ENCODE measurements at regions not wholly inside any gene's neighbourhood (a gene's known extent, or its start where the extent isn't known, plus 50 kb on each side); places are given as distances from the start of the nearest gene placed in this dataset.

DNA sequence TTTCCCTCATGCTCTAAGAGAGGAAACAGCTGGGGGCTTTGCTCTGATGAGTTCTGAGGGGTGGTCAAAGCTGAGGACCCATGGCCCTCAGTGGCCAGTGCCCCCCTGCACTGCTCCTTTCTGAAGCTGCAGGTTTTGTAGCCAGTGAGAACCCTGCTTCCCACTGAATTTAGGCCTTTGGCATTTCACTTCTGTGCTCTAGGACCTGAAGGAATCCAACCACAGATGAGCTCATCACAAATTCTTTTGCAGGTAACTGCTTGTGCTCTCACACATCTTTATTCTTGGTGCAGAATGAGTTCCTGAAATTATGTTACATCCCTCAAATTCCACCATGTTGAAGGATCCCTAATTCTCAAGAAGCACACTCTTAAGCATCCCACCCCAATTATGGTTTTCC is 248.7 kb upstream of the IRF2BP2 start (continued):
- no peak for TF ChIP-seq EZH2 (IDR thresholded peaks at IDR 0.05; ENCODE audit: borderline replicate concordance, insufficient read depth, low read length, poor library complexity, severe bottlenecking)
- no peak for TF ChIP-seq MXI1 (conservative IDR thresholded peaks at IDR 0.05; ENCODE audit: poor library complexity, severe bottlenecking)

DNA sequence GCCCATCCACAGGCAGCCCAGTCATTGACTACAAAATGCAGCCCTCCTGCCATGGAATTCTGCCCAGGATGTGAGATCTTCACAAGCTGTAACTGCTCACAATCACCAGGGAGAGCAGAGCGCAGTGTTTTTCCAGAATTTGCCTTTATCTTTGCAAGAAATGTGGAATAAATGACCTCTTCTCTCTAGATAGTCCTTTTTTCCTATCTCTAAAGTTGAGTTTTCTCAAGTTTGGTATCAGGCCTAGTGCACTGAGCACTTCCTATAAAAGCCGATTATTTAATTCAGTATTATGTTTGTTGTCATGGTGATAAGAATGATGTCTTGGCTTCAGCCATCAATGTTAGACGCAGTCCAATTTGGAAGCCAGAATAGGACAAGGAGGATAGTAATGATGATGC is 246.9 kb upstream of the IRF2BP2 start:
- Histone ChIP-seq H3K27ac (ENCODE audit: low read length) (no peak overlapping the region), H3K9ac (ENCODE audit: low read length) (no peak overlapping the region), H3F3A (ENCODE audit: insufficient read depth, low read length, poor library complexity, severe bottlenecking) (no peaks in the 10 kb centered on the region), H3K36me3 (ENCODE audit: insufficient read depth, low read length) (no peaks in the 10 kb centered on the region), H3K79me2 (replicated peaks; ENCODE audit: insufficient read depth, low read length) (no peaks in the 10 kb centered on the region), H3K4me2 (ENCODE audit: low read length) (no peak overlapping the region), H4K20me1 (ENCODE audit: insufficient read depth) (no peaks in the 10 kb centered on the region), H3K9me2 (ENCODE audit: insufficient read depth, low read length) (no peaks in the 10 kb centered on the region), H3K9me3 (ENCODE audit: low read length) (no peaks in the 10 kb centered on the region), H3K27me3 (ENCODE audit: insufficient read depth, low read depth, low read length) (no peaks in the 10 kb centered on the region), H2AFZ (ENCODE audit: low read depth, low read length) (no peak overlapping the region), H3K4me3 (ENCODE audit: low read length) (no peak overlapping the region)
- TF ChIP-seq EZH2 (IDR thresholded peaks at IDR 0.05; ENCODE audit: borderline replicate concordance, insufficient read depth, low read length, poor library complexity, severe bottlenecking): no peak
- no peak for TF ChIP-seq SMC3 (conservative IDR thresholded peaks at IDR 0.05; ENCODE audit: poor library complexity)
- TF ChIP-seq POLR2AphosphoS5 (IDR thresholded peaks at IDR 0.05): no peak
- no peak for TF ChIP-seq MXI1 (conservative IDR thresholded peaks at IDR 0.05; ENCODE audit: poor library complexity, severe bottlenecking)
- TF ChIP-seq TAF1 (IDR thresholded peaks at IDR 0.05; ENCODE audit: low read depth): no peak
- TF ChIP-seq, protein P1, sequence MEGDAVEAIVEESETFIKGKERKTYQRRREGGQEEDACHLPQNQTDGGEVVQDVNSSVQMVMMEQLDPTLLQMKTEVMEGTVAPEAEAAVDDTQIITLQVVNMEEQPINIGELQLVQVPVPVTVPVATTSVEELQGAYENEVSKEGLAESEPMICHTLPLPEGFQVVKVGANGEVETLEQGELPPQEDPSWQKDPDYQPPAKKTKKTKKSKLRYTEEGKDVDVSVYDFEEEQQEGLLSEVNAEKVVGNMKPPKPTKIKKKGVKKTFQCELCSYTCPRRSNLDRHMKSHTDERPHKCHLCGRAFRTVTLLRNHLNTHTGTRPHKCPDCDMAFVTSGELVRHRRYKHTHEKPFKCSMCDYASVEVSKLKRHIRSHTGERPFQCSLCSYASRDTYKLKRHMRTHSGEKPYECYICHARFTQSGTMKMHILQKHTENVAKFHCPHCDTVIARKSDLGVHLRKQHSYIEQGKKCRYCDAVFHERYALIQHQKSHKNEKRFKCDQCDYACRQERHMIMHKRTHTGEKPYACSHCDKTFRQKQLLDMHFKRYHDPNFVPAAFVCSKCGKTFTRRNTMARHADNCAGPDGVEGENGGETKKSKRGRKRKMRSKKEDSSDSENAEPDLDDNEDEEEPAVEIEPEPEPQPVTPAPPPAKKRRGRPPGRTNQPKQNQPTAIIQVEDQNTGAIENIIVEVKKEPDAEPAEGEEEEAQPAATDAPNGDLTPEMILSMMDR (IDR thresholded peaks at IDR 0.05; ENCODE audit: poor library complexity, severe bottlenecking): no peak

DNA sequence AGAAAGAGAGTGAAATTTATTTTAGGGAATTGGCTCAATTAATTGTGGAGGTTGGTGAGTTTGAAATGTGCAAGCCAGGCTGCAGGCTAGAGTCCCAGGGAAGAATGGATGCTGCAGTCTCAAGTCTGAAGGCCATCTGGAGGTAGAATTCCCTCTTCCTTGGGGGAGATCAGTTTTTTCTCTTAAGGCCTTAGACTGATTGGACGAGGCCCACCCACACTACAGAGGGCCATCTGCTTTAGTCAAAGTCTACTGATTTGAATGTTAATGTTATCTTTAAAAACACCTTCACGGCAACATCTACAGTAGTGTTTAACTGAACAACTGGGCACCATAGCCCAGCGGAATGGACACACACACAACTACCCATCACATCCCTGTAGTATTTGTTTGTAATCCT is 245.9 kb upstream of the IRF2BP2 start:
- H3K9ac ChIP-seq (ENCODE audit: low read length): no peak overlapping the region
- H3K27ac ChIP-seq (ENCODE audit: low read length): no peak overlapping the region
- H3K9me3 ChIP-seq (ENCODE audit: low read length): no peaks in the 10 kb centered on the region
- no peaks in the 10 kb centered on the region for H3K79me2 ChIP-seq (replicated peaks; ENCODE audit: insufficient read depth, low read length)
- no peak overlapping the region for H3K4me3 ChIP-seq (ENCODE audit: low read length)
- no peak overlapping the region for H2AFZ ChIP-seq (ENCODE audit: low read depth, low read length)
- no peak for TF ChIP-seq RAD21 (conservative IDR thresholded peaks at IDR 0.05)
- H3F3A ChIP-seq (ENCODE audit: insufficient read depth, low read length, poor library complexity, severe bottlenecking): no peaks in the 10 kb centered on the region
- H4K20me1 ChIP-seq (ENCODE audit: insufficient read depth): no peaks in the 10 kb centered on the region
- no peak overlapping the region for H3K4me2 ChIP-seq (ENCODE audit: low read length)
- no peaks in the 10 kb centered on the region for H3K9me2 ChIP-seq (ENCODE audit: insufficient read depth, low read length)
- no peaks in the 10 kb centered on the region for H3K27me3 ChIP-seq (ENCODE audit: insufficient read depth, low read depth, low read length)
- no peaks in the 10 kb centered on the region for H3K36me3 ChIP-seq (ENCODE audit: insufficient read depth, low read length)

DNA sequence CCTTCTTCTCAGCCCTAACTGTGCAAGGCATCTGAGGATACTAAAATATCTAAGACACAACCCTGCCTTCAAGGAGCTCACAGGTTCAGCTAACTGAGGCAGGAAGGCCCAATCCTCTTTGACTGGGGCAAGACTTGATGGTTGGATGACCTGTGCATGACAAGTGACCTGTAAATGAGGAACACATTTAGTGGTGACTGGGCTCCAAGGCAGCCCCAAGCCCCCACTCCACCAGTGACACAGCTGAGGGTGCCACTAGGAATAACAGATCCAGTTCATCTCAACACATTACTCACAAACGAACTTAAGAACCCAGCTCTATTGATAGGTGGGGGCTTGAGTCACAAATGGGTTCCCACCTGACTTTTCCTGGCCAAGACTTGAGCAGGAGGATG is 244.7 kb upstream of the IRF2BP2 start:
- H3F3A ChIP-seq (ENCODE audit: insufficient read depth, low read length, poor library complexity, severe bottlenecking): no peaks in the 10 kb centered on the region
- no peaks in the 10 kb centered on the region for H3K36me3 ChIP-seq (ENCODE audit: insufficient read depth, low read length)
- H2AFZ ChIP-seq (ENCODE audit: low read depth, low read length): no peak overlapping the region
- H3K4me3 ChIP-seq (ENCODE audit: low read length): no peak overlapping the region
- H4K20me1 ChIP-seq (ENCODE audit: insufficient read depth): no peaks in the 10 kb centered on the region
- no peaks in the 10 kb centered on the region for H3K9me3 ChIP-seq (ENCODE audit: low read length)
- no peaks in the 10 kb centered on the region for H3K79me2 ChIP-seq (replicated peaks; ENCODE audit: insufficient read depth, low read length)
- no peaks in the 10 kb centered on the region for H3K9me2 ChIP-seq (ENCODE audit: insufficient read depth, low read length)
- H3K27ac ChIP-seq (ENCODE audit: low read length): no peak overlapping the region
- H3K4me2 ChIP-seq (ENCODE audit: low read length): no peak overlapping the region
- no peaks in the 10 kb centered on the region for H3K27me3 ChIP-seq (ENCODE audit: insufficient read depth, low read depth, low read length)
- TF ChIP-seq SMC3 (conservative IDR thresholded peaks at IDR 0.05; ENCODE audit: poor library complexity): no peak
- no peak for TF ChIP-seq MXI1 (conservative IDR thresholded peaks at IDR 0.05; ENCODE audit: poor library complexity, severe bottlenecking)
- TF ChIP-seq EP300 (conservative IDR thresholded peaks at IDR 0.05; ENCODE audit: poor library complexity, severe bottlenecking): no peak
- TF ChIP-seq, protein P2, sequence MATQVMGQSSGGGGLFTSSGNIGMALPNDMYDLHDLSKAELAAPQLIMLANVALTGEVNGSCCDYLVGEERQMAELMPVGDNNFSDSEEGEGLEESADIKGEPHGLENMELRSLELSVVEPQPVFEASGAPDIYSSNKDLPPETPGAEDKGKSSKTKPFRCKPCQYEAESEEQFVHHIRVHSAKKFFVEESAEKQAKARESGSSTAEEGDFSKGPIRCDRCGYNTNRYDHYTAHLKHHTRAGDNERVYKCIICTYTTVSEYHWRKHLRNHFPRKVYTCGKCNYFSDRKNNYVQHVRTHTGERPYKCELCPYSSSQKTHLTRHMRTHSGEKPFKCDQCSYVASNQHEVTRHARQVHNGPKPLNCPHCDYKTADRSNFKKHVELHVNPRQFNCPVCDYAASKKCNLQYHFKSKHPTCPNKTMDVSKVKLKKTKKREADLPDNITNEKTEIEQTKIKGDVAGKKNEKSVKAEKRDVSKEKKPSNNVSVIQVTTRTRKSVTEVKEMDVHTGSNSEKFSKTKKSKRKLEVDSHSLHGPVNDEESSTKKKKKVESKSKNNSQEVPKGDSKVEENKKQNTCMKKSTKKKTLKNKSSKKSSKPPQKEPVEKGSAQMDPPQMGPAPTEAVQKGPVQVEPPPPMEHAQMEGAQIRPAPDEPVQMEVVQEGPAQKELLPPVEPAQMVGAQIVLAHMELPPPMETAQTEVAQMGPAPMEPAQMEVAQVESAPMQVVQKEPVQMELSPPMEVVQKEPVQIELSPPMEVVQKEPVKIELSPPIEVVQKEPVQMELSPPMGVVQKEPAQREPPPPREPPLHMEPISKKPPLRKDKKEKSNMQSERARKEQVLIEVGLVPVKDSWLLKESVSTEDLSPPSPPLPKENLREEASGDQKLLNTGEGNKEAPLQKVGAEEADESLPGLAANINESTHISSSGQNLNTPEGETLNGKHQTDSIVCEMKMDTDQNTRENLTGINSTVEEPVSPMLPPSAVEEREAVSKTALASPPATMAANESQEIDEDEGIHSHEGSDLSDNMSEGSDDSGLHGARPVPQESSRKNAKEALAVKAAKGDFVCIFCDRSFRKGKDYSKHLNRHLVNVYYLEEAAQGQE (IDR thresholded peaks at IDR 0.05; ENCODE audit: borderline replicate concordance): no peak
- TF ChIP-seq, protein P1 (IDR thresholded peaks at IDR 0.05; ENCODE audit: poor library complexity, severe bottlenecking): no peak
- no peak for TF ChIP-seq EZH2 (IDR thresholded peaks at IDR 0.05; ENCODE audit: borderline replicate concordance, insufficient read depth, low read length, poor library complexity, severe bottlenecking)
- no peak for TF ChIP-seq POLR2AphosphoS5 (IDR thresholded peaks at IDR 0.05)
- TF ChIP-seq RAD21 (conservative IDR thresholded peaks at IDR 0.05): no peak
- H3K9ac ChIP-seq (ENCODE audit: low read length): no peak overlapping the region

Data from neural cell (in vitro differentiated cells).